Lung (tissue), 11 donors: ENCODE measurements at regions not wholly inside any gene's neighbourhood (a gene's known extent, or its start where the extent isn't known, plus 50 kb on each side); places are given as distances from the start of the nearest gene placed in this dataset.

Experiments
- ATAC-seq: fragments of 200-7000 bp; cut with Tn5 transposase; one replicate; pipeline ENCODE4 v1.9.1; 2020; ENCODE audit warnings: moderate number of reproducible peaks; ENCODE audit not compliant: insufficient read depth, low FRiP score
- DNase-seq, 3 donors: peaks; one replicate each; pipeline ENCODE4 v3.0.0-alpha.2; 2013 to 2017
- H3K27ac ChIP-seq, 2 donors: one replicate each; pipeline ENCODE4 v1.5.1; 2013; ENCODE audit warnings: mild to moderate bottlenecking in 2 of 2, moderate library complexity in 2 of 2, control low read depth in 1 of 2, inconsistent platforms in 1 of 2, low read depth in 1 of 2, low read length in 1 of 2
- H3K27me3 ChIP-seq, 3 donors: one replicate each; pipeline ENCODE4 v1.5.1; 2013; ENCODE audit warnings: low read length in 2 of 3; ENCODE audit not compliant: control insufficient read depth in 3 of 3, insufficient read depth in 3 of 3
- H3K36me3 ChIP-seq, 4 donors: one replicate each; pipeline ENCODE4 v1.5.1; 2013; ENCODE audit warnings: low read length in 4 of 4, mild to moderate bottlenecking in 1 of 4, moderate library complexity in 1 of 4; ENCODE audit not compliant: control insufficient read depth in 4 of 4, insufficient read depth in 4 of 4
- H3K4me1 ChIP-seq, 5 donors: one replicate each; pipeline ENCODE4 v1.5.1; 2013; ENCODE audit warnings: low read length in 5 of 5, mild to moderate bottlenecking in 2 of 5, moderate library complexity in 1 of 5; ENCODE audit not compliant: control insufficient read depth in 5 of 5, insufficient read depth in 5 of 5
- H3K4me3 ChIP-seq: one replicate; pipeline ENCODE4 v1.5.1; 2013; ENCODE audit warnings: mild to moderate bottlenecking, control low read depth, moderate library complexity
- H3K9ac ChIP-seq, 2 donors: one replicate each; pipeline ENCODE4 v1.5.1; 2013; ENCODE audit warnings: low read length in 2 of 2, control low read depth in 1 of 2; ENCODE audit not compliant: insufficient read depth in 1 of 2
- H3K9me3 ChIP-seq, 4 donors: one replicate each; pipeline ENCODE4 v1.5.1; 2013; ENCODE audit warnings: low read length in 3 of 4, mild to moderate bottlenecking in 1 of 4, moderate library complexity in 1 of 4; ENCODE audit not compliant: control insufficient read depth in 4 of 4, insufficient read depth in 3 of 4
- WGBS, 2 donors: extraction: QIAGEN DNeasy Blood & Tissue Kit; methylation state at CpG; one replicate each; pipeline ENCODE4 v1.1.7; 2013; 5-methylcytosine and 5-hydroxymethylcytosine counted together
- TF ChIP-seq, protein P1 (sequence below): IDR thresholded peaks from 2 replicates; pipeline ENCODE4 v1.5.1; 2012; ENCODE audit warnings: mild to moderate bottlenecking; ENCODE audit errors: control extremely low read depth, extremely low read depth
- donor health status: control.
- donor health status: control.
- donor health status: Bipolar disorder and iron deficiency.
- donor health status: healthy.
- donor health status: DM: yes; HTN: yes; CAD: no.

DNA sequence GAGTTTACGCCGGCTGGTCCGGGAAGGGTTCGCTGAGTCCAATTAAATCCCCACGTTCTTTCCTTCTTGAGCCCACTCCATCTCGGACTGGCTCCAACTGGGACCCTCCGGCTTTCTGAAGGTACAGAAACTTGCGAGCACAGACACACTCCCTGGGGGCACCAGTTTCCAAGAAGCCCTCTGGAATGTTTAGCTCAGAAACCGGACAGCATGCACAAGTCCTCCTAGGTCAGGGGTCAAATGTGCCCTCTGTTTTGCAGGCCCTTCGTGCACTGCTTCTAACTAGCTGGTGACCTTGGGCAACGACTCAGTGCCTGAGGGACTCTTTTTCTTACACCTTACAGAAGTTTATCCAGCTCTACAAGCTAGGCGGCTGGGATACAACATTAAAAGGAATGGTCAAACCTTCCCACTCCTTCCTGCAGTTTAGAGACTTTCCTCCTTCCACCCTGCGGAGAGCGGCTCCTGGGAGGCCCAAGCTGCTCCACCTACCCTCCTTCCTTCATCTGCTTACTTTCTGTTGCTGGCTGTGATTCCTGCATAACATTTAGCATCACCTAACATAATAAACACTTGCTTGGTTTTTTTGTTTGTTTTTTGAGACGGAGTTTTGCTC, 275.5 kb downstream of the BCOR start:
- Histone ChIP-seq H3K9me3 (peaks cover 0 to 19% (median 0%) of the 10 kb centered on the region in 4 donors), H3K27me3 (peaks cover 0 to 32% (median 4%) of the 10 kb centered on the region in 3 donors), H3K36me3 (no peaks in the 10 kb centered on the region), H3K4me3 (no peak overlapping the region), H3K27ac (no peak overlapping the region), H3K4me1 (peaks cover 0 to 23% (median 2%) of the 10 kb centered on the region in 5 donors), H3K9ac (no peak overlapping the region)
- TF ChIP-seq, protein P1, sequence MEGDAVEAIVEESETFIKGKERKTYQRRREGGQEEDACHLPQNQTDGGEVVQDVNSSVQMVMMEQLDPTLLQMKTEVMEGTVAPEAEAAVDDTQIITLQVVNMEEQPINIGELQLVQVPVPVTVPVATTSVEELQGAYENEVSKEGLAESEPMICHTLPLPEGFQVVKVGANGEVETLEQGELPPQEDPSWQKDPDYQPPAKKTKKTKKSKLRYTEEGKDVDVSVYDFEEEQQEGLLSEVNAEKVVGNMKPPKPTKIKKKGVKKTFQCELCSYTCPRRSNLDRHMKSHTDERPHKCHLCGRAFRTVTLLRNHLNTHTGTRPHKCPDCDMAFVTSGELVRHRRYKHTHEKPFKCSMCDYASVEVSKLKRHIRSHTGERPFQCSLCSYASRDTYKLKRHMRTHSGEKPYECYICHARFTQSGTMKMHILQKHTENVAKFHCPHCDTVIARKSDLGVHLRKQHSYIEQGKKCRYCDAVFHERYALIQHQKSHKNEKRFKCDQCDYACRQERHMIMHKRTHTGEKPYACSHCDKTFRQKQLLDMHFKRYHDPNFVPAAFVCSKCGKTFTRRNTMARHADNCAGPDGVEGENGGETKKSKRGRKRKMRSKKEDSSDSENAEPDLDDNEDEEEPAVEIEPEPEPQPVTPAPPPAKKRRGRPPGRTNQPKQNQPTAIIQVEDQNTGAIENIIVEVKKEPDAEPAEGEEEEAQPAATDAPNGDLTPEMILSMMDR: no peak
- 71 to 97% methylated on average over 15 of the region's 15 CpGs for WGBS, 2 donors
- ATAC-seq (no peak), DNase-seq (peak in 1 of 3 donors; percentile 23)

DNA sequence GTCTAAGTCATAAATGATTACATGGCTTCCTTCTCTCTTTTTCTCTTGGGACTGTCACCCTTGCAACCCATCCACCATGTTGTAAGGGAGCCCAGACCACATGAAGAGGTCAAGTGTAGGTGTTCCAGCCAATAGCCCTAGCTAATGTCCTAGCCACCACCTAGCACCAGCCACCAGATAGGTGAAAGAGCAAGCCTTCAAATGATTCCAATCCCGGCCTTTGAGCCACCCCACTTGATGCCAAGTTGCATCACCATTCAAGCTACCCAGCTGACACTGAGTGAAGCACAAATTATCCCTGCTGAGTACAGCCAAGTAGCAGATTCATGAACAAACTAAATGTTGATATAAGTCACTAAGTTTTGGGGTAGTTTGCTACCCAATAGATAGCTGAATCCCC, 274.3 kb downstream of the BCOR start:
- ATAC-seq (no peak), DNase-seq (no peak)
- Histone ChIP-seq H3K27ac (no peak overlapping the region), H3K9ac (no peak overlapping the region), H3K9me3 (peaks cover 0 to 16% (median 0%) of the 10 kb centered on the region in 4 donors), H3K27me3 (peaks cover 0 to 24% (median 4%) of the 10 kb centered on the region in 3 donors), H3K4me3 (no peak overlapping the region), H3K4me1 (peaks cover 0 to 11% (median 0%) of the 10 kb centered on the region in 5 donors), H3K36me3 (no peaks in the 10 kb centered on the region)
- TF ChIP-seq, protein P1: no peak
- 74 to 91% methylated on average over 1 of the region's 1 CpG for WGBS, 2 donors

DNA sequence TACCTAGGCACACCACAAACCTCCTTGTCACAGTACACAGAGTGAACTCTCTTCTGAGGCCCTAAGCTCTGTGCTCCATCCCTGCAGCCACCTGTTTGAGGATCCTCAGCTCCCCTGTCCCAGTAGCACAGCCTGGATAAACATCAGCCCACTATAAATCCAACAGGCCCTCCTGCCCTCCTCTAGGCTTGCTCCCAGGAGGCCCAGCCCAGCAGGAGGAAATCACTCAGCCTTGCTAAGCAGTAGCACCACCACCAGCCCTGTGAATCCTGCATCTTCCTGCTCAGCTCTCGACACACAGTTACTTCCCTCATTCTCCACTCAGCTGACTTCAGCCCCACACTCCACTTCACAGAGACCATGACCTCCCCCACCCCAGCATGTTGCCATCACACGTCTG, 273.9 kb downstream of the BCOR start:
- Histone ChIP-seq H3K4me3 (no peak overlapping the region), H3K27me3 (peaks cover 0 to 20% (median 4%) of the 10 kb centered on the region in 3 donors), H3K9ac (no peak overlapping the region), H3K4me1 (peaks cover 0 to 10% (median 0%) of the 10 kb centered on the region in 5 donors), H3K27ac (no peak overlapping the region), H3K9me3 (peaks cover 0 to 16% (median 0%) of the 10 kb centered on the region in 4 donors), H3K36me3 (no peaks in the 10 kb centered on the region)
- TF ChIP-seq, protein P1: no peak
- DNase-seq: no peak
- WGBS, 2 donors: 24 to 45% methylated on average over 2 of the region's 2 CpGs
- ATAC-seq: no peak
